Calu3 (cell line): ENCODE measurements at regions not wholly inside any gene's neighbourhood (a gene's known extent, or its start where the extent isn't known, plus 50 kb on each side); places are given as distances from the start of the nearest gene placed in this dataset.

Experiments used
- BruUV-seq: library from RNA; stranded (reverse); fragments of 400-500 nt; replicated peaks from 2 replicates; lab custom pipeline; 2021; lab: Mats Ljungman, UMichigan
- CTCF ChIA-PET: fragments of 300-600 bp; sonication (Branson Sonifier 250); formaldehyde crosslinking; loops from one replicate; lab custom pipeline; 2022; ENCODE audit warnings: antibody characterized with exemption; lab: Charles Lee
- DNase-seq: peaks from one replicate; pipeline ENCODE4 v3.0.0; 2022
- H3K27ac Mint-ChIP-seq: one replicate; pipeline ENCODE4 v1.8.0; 2022; ENCODE audit warnings: mixed read lengths; ENCODE audit not compliant: unreplicated experiment
- H3K27me3 Mint-ChIP-seq: one replicate; pipeline ENCODE4 v1.8.0; 2022; ENCODE audit warnings: mixed read lengths; ENCODE audit not compliant: unreplicated experiment
- H3K36me3 Mint-ChIP-seq: one replicate; pipeline ENCODE4 v1.8.0; 2022; ENCODE audit warnings: mild to moderate bottlenecking, moderate library complexity, mixed read lengths; ENCODE audit not compliant: insufficient read depth, unreplicated experiment
- H3K4me1 Mint-ChIP-seq: one replicate; pipeline ENCODE4 v1.8.0; 2022; ENCODE audit warnings: mild to moderate bottlenecking, low read depth, mixed read lengths; ENCODE audit not compliant: unreplicated experiment
- H3K4me3 Mint-ChIP-seq: one replicate; pipeline ENCODE4 v1.8.0; 2022; ENCODE audit warnings: mild to moderate bottlenecking, low read depth, moderate library complexity, mixed read lengths; ENCODE audit not compliant: unreplicated experiment
- H3K9me3 Mint-ChIP-seq: one replicate; pipeline ENCODE4 v1.8.0; 2022; ENCODE audit warnings: low read depth, mixed read lengths; ENCODE audit not compliant: unreplicated experiment
- intact Hi-C: fragments of 100-400 bp; cut with micrococcal nuclease; formaldehyde crosslinking; loops from one replicate; pipeline ENCODE4 v1.10.0; 2022; ENCODE audit not compliant: unreplicated experiment
- TF ChIP-seq, protein P1 (sequence below): fragments of 200-600 bp; IDR thresholded peaks from one replicate; pipeline ENCODE4 v1.8.0; 2022; ENCODE audit warnings: antibody characterized with exemption; ENCODE audit not compliant: unreplicated experiment

DNA sequence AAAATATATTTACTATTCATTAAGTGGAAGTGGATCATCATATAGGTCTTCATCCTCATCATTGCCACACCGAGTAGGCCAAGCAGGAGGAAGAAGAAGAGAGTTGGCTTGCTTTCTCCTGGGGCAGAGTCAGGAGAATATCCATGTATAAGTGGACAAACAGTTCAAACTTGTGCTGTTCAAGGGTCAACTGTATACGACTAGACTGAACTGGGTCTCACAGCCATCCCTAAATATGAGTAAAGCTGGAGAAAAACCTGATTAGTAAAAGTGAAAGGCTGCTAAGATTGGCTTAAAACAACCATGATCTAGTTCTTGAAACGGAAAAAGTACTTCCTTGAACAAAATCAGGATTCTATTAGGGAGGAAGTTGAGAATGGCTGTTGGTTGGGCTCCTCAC lies 276.7 kb upstream of the ADRA1B start:
- intact Hi-C loops = no loop called here
- Mint-ChIP-seq H3K4me3 (no peak overlapping the region), H3K9me3 (no peaks in the 10 kb centered on the region), H3K27ac (no peak overlapping the region), H3K4me1 (no peaks in the 10 kb centered on the region), H3K27me3 (no peaks in the 10 kb centered on the region), H3K36me3 (no peaks in the 10 kb centered on the region)
- TF ChIP-seq, protein P1, sequence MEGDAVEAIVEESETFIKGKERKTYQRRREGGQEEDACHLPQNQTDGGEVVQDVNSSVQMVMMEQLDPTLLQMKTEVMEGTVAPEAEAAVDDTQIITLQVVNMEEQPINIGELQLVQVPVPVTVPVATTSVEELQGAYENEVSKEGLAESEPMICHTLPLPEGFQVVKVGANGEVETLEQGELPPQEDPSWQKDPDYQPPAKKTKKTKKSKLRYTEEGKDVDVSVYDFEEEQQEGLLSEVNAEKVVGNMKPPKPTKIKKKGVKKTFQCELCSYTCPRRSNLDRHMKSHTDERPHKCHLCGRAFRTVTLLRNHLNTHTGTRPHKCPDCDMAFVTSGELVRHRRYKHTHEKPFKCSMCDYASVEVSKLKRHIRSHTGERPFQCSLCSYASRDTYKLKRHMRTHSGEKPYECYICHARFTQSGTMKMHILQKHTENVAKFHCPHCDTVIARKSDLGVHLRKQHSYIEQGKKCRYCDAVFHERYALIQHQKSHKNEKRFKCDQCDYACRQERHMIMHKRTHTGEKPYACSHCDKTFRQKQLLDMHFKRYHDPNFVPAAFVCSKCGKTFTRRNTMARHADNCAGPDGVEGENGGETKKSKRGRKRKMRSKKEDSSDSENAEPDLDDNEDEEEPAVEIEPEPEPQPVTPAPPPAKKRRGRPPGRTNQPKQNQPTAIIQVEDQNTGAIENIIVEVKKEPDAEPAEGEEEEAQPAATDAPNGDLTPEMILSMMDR = no peak
- DNase-seq = no peak
- BruUV-seq = no TSS peak
- CTCF ChIA-PET = no interaction called here

DNA sequence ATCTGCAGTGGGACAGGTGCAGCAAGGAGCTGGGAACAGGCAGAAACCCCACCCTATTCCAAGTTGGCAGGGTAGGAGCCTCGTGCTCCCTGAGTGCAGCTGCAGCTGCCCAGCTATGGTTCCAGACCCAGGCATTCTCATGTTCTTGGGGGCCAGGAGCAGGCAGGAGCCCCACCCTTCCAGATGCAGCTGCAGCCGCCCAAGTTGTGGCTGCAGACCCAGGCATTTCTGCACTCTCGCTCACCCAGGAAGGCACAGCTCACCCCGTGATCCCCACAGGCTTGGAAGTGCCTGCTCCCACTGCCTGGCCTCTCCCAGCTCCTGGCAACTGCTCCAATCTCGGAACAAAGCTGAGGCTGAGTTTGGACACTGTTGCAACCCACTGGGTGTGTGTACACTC lies 275.8 kb upstream of the ADRA1B start:
- CTCF ChIA-PET = no interaction called here
- TF ChIP-seq, protein P1 = no peak
- H3K27me3 Mint-ChIP-seq = no peaks in the 10 kb centered on the region
- BruUV-seq = no TSS peak
- intact Hi-C loops = no loop called here
- H3K36me3 Mint-ChIP-seq = no peaks in the 10 kb centered on the region
- no peak overlapping the region for H3K27ac Mint-ChIP-seq
- no peak for DNase-seq
- no peaks in the 10 kb centered on the region for H3K4me1 Mint-ChIP-seq
- H3K4me3 Mint-ChIP-seq = no peak overlapping the region
- H3K9me3 Mint-ChIP-seq = no peaks in the 10 kb centered on the region

DNA sequence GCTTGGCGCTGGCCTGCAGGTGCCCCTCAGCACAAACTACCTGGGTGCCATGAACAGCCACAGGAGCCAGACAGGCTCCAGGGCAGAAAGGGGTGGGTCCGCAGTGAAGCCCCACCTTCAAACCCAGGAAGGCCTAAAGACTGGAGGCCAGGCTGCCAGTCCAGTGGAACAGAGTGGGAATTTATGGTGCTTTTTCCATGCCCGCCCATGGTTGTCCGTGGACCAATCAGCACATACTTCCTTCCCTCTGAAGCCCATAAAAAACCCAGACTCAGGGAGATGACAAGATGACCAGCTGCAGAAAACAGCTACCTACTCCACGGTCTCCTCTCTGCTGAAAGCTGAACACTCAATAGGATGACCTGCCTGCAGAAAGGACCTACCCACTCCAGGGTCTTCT lies 275.4 kb upstream of the ADRA1B start:
- BruUV-seq = no TSS peak
- CTCF ChIA-PET = no interaction called here
- no peaks in the 10 kb centered on the region for H3K27me3 Mint-ChIP-seq

DNA sequence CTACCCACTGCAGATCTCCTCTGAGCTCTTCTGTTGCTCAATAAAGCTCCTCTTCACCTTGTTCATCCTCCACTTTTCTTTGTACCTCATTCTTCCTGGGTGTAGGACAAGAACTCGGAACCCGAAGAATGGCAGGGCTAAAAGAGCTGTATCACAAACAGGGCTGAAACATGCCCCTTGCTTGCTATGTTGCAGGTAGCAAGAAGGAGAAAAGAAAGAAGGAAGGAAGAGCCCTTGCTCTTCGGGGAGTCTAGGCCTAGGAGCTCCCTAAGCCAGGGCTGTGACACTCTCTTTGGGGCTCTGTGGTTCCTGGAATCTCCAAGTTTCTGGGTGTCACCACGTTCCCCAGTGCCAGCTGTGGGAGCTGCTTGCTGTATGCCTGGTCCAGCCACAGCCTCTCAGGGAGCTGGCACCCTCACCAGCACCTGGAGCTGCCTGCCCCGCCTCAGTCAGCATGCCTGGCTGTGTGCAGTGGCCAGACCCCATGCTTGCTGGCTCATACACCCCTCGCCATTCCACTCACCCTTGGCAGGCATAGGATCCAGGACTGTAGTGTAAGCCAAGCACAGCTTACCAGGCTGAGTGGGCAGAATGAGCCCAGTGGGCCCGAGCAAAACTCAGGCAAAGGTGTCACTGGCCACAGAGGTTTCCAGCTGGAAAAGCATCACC lies 274.8 kb upstream of the ADRA1B start:
- TF ChIP-seq, protein P1 = no peak
- H3K27ac Mint-ChIP-seq = no peak overlapping the region
- CTCF ChIA-PET = interaction anchor here (1.1 kb wide), 1 partner anchor 12 kb away, joined by 3 read pairs; no protein-coding TSS in a partner anchor
- no peak overlapping the region for H3K4me3 Mint-ChIP-seq
- H3K4me1 Mint-ChIP-seq = no peaks in the 10 kb centered on the region
- H3K36me3 Mint-ChIP-seq = no peaks in the 10 kb centered on the region
- no peak for DNase-seq
- no peaks in the 10 kb centered on the region for H3K27me3 Mint-ChIP-seq
- no peaks in the 10 kb centered on the region for H3K9me3 Mint-ChIP-seq
- no TSS peak for BruUV-seq
- intact Hi-C loops = loop anchor here (2.0 kb wide), 1 partner anchor 345 kb away; no protein-coding TSS in a partner anchor

More for the DNA sequence above, 275.4 kb upstream of the ADRA1B start:
- no peak for DNase-seq
- H3K9me3 Mint-ChIP-seq = no peaks in the 10 kb centered on the region
- H3K36me3 Mint-ChIP-seq = no peaks in the 10 kb centered on the region
- intact Hi-C loops = no loop called here
- TF ChIP-seq, protein P1 = no peak
- no peak overlapping the region for H3K4me3 Mint-ChIP-seq
- H3K27ac Mint-ChIP-seq = no peak overlapping the region
- H3K4me1 Mint-ChIP-seq = no peaks in the 10 kb centered on the region
